Activated CD4-positive, alpha-beta T cell treated with anti-CD3 and anti-CD28 coated beads, Interleukin-2, amount 10 ng/mL, durations not matched to agents 7 days and 5 days (primary cell): ENCODE measurements at regions not wholly inside any gene's neighbourhood (a gene's known extent, or its start where the extent isn't known, plus 50 kb on each side); places are given as distances from the start of the nearest gene placed in this dataset.
"Not testable (repeated sequence)": the region's sequence is repeated elsewhere in the genome, so short reads cannot be mapped to it uniquely, and the experiment has no call there.

Experiments used
- CTCF ChIA-PET: fragments of 350-600 bp; sonication (Branson Sonifier 250); formaldehyde crosslinking; loops from one replicate; lab custom pipeline; 2021; ENCODE audit warnings: antibody characterized with exemption; lab: Charles Lee
- POLR2A ChIA-PET: fragments of 350-600 bp; sonication (Branson Sonifier 250); formaldehyde crosslinking; loops from one replicate; lab custom pipeline; 2021; ENCODE audit warnings: antibody characterized with exemption; lab: Charles Lee
- DNase-seq: peaks from one replicate; pipeline ENCODE4 v3.0.0-alpha.2; 2020
- H3K27ac Mint-ChIP-seq: one replicate; pipeline ENCODE4 v1.8.0; 2021; ENCODE audit warnings: mild to moderate bottlenecking, moderate library complexity, mixed read lengths
- H3K27me3 Mint-ChIP-seq: one replicate; pipeline ENCODE4 v1.8.0; 2021; ENCODE audit warnings: mixed read lengths
- H3K36me3 Mint-ChIP-seq: one replicate; pipeline ENCODE4 v1.8.0; 2021; ENCODE audit warnings: low read depth, mixed read lengths
- H3K4me1 Mint-ChIP-seq: one replicate; pipeline ENCODE4 v1.8.0; 2021; ENCODE audit warnings: mixed read lengths
- H3K4me3 Mint-ChIP-seq: one replicate; pipeline ENCODE4 v1.8.0; 2021; ENCODE audit warnings: mild to moderate bottlenecking, moderate library complexity, mixed read lengths
- H3K9me3 Mint-ChIP-seq: one replicate; pipeline ENCODE4 v1.8.0; 2021; ENCODE audit warnings: mixed read lengths

DNA sequence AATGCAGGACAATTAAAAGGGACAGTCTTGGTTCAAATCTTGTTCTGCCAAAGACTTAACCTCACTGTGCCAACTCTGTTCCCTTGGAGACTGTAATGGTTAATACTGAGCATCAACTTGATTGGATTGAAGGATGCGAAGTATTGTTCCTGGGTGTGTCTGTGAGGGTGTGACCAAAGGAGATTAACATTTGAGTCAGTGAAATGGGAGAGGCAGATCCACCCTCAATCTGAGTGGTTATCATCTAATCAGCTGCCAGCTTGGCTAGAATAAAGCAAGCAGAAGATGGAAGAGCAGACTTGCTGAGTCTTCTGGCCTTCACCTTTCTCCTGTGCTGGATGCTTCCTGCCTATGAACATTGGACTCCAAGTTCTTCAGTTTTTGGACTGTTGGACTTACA is 474.4 kb downstream of the CD83 start:
- ChIA-PET CTCF (interaction anchor here (0.6 kb wide), 1 partner anchor 146 kb away, joined by 3 read pairs; no protein-coding TSS in a partner anchor), POLR2A (no interaction called here)
- peaks cover 8% of the 10 kb centered on the region for H3K9me3 Mint-ChIP-seq
- no peak overlapping the region for H3K27ac Mint-ChIP-seq
- peaks cover 5% of the 10 kb centered on the region for H3K4me1 Mint-ChIP-seq
- no peak overlapping the region for H3K4me3 Mint-ChIP-seq
- no peaks in the 10 kb centered on the region for H3K27me3 Mint-ChIP-seq
- DNase-seq: no peak
- H3K36me3 Mint-ChIP-seq: no peaks in the 10 kb centered on the region

DNA sequence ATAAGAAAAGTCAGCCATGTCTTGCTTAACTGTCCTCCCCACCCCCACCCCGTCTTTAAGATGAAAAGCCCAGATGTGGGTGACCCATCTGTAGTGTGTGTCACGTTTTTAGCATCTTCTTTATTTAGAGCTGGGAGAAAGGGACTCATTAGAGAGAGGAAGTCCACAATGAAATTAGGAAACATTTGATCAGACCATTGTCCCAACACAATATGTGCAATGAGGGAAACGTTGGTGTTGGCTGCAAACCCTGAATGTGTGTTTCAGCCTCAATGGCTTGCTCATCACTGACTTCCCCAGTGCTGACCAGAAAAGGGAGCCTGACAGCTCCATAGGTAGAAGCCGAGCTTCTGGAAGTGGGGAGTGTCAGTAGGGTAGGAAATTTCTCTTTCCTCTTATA is 475.7 kb downstream of the CD83 start:
- Mint-ChIP-seq H3K9me3 (peaks cover 8% of the 10 kb centered on the region), H3K36me3 (no peaks in the 10 kb centered on the region), H3K4me3 (no peak overlapping the region), H3K4me1 (peaks cover 5% of the 10 kb centered on the region), H3K27ac (no peak overlapping the region), H3K27me3 (no peaks in the 10 kb centered on the region)
- ChIA-PET CTCF (interaction anchor here (0.6 kb wide), 1 partner anchor 643 kb away, joined by 3 read pairs; no protein-coding TSS in a partner anchor), POLR2A (no interaction called here)
- no peak for DNase-seq

DNA sequence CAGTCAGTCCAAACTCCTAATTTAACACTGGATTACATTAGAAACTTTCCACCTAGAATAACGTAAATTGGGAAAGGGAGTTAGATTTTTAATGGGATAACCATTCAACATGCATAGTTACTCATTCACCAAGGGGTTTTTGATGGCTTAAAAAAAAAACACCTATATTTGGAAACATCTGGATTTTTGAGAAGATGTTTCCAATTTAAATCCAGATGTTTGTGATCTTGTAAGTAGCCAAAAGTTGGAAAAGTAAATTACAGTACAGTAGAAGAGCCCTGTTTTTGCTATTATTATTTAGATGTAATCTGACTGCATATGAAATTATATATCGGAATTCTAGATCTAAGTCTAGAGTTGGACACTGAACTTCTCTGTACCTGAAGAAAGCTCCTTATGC is 478.2 kb downstream of the CD83 start:
- Mint-ChIP-seq H3K27ac (peak overlapping the region; percentile 31), H3K9me3 (peaks cover 12% of the 10 kb centered on the region), H3K36me3 (no peaks in the 10 kb centered on the region), H3K4me1 (peaks cover 5% of the 10 kb centered on the region), H3K4me3 (no peak overlapping the region), H3K27me3 (no peaks in the 10 kb centered on the region)
- no peak for DNase-seq
- POLR2A ChIA-PET: no interaction called here
- CTCF ChIA-PET: no interaction called here

DNA sequence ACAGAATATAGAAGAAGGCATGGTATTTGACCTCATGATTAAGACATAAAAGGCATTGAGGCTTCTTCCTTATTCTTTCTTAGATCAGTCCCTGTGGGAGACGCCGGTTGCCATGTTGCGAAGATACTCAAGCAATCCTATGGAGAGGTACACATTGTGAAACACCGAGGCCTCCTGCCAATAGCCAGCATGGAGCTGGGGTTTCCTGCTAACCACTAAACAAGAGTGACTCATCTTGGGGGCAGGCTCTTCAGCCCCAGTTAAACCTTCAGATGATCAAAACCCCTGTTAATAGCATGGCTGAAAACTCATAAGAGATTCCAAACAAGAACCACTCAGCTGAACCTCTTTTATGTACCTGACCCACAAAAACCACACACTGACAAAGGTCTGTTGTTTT is 478.8 kb downstream of the CD83 start:
- CTCF ChIA-PET: no interaction called here
- H3K27ac Mint-ChIP-seq: no peak overlapping the region
- no peak overlapping the region for H3K4me3 Mint-ChIP-seq
- POLR2A ChIA-PET: interaction anchor here (0.6 kb wide), 1 partner anchor 319 kb away, joined by 3 read pairs; no protein-coding TSS in a partner anchor
- peaks cover 12% of the 10 kb centered on the region for H3K9me3 Mint-ChIP-seq
- no peaks in the 10 kb centered on the region for H3K36me3 Mint-ChIP-seq
- H3K27me3 Mint-ChIP-seq: no peaks in the 10 kb centered on the region
- H3K4me1 Mint-ChIP-seq: peaks cover 5% of the 10 kb centered on the region
- DNase-seq: no peak

DNA sequence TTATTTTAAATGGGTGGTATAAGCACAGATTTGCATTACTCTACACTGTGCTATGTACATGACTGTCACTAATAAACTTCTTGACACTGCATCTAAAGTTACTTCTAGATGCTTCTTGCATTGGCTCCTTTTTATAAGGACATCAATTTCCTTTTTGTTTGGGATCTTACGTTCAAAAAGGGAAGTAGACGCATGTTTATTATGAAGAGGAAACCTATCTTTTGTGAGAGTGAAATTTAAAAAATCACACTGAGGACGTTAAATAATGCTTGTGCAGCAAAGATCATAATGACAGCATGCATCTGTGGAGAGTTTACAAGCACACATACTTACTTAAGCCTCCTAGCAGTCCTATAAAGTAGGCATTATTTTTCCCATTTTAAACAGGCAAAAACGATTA is 479.5 kb downstream of the CD83 start:
- no peak overlapping the region for H3K27ac Mint-ChIP-seq
- H3K27me3 Mint-ChIP-seq: no peaks in the 10 kb centered on the region
- POLR2A ChIA-PET: interaction anchor here (0.6 kb wide), 1 partner anchor 318 kb away, joined by 3 read pairs; no protein-coding TSS in a partner anchor

DNA sequence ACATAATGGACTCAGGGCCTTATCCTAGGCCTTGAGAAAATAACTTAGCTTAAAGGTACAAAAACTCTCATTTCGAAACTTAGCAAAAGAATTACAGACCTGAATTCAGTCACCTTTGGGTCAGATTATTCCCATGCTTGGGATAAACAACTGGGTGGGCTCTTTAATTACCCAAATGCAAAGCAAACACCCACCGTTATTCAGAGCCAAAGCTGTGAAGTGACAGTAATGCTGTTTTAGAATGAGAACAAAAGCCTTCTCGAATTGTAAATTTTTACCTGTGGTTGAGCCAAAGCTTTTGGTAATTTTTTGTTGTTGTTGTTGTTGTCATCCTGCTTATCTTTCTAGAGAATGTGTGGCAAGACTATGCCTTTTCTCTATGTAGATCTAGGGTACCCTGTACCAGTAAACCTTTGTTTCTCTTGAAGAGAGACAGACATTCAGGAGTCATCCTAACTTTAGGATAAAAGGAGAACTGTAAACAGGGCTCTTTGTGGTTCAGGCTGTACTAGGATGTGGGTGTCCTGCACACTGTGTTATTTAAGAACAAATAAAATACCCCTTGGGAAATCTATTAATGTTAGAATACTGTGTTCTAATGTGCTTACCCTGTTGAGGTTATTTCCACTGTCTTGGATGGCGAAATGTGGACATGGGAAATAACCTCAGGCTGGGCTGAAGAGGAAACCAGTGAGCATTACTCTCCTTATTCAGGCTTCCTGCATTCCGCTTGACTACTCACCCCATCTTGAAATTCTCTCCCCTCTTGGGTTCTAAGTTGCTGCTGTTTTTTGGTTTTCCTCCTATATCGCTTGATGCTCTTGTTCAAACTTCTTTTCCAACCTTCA is 480.7 kb downstream of the CD83 start:
- no peak for DNase-seq
- H3K4me1 Mint-ChIP-seq: peaks cover 5% of the 10 kb centered on the region
- POLR2A ChIA-PET: no interaction called here
- H3K27ac Mint-ChIP-seq: no peak overlapping the region
- CTCF ChIA-PET: no interaction called here
- H3K4me3 Mint-ChIP-seq: no peak overlapping the region
- H3K27me3 Mint-ChIP-seq: no peaks in the 10 kb centered on the region
- no peaks in the 10 kb centered on the region for H3K36me3 Mint-ChIP-seq
- peaks cover 17% of the 10 kb centered on the region for H3K9me3 Mint-ChIP-seq

More for the DNA sequence above, 479.5 kb downstream of the CD83 start:
- DNase-seq: no peak
- H3K4me1 Mint-ChIP-seq: peaks cover 5% of the 10 kb centered on the region
- no peaks in the 10 kb centered on the region for H3K36me3 Mint-ChIP-seq
- no peak overlapping the region for H3K4me3 Mint-ChIP-seq
- CTCF ChIA-PET: no interaction called here
- H3K9me3 Mint-ChIP-seq: peaks cover 12% of the 10 kb centered on the region

DNA sequence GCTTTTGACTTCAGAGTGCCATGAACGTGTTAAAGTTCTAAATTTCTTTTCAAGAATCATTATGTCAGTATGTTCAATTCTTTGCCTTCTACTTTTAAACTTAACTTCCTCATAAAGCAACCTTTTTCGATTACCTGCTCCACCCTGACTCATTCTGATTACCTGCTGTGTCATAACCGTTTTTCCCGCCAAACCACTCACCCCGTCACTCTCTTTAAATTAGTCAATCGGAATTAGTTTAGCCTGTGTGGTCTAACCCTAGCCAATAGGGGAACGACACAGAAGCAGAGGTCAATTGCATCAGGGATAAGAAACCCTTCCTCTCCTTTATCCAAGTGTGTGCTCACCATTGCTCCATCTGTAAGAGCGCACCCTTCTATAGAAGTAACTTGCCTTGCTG is 482.7 kb downstream of the CD83 start:
- DNase-seq, H3K36me3 Mint-ChIP-seq, H3K27ac Mint-ChIP-seq, H3K27me3 Mint-ChIP-seq, H3K4me1 Mint-ChIP-seq, POLR2A ChIA-PET, H3K4me3 Mint-ChIP-seq, CTCF ChIA-PET: not testable (repeated sequence)
- peaks cover 20% of the 10 kb centered on the region for H3K9me3 Mint-ChIP-seq

DNA sequence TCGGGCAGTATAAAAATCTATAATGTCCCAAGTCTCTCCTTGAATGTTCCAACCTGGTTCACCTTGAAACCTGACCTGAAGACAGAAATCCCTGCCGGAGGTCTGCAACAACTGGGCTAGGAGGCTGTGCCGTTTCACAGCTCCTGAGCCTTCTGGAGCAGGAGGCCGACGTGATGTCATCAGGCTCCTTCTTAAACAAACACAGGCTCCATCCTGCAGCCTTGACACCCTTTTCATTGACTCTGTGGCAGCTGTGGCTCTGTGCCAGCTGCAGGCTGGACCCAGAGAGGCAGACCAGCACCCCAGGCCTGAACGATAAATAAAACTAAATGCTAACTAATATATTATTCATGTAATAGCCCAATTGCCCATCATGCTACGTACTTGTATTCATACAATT is 483.9 kb downstream of the CD83 start:
- CTCF ChIA-PET: interaction anchor here (0.6 kb wide), 1 partner anchor 9 kb away, joined by 3 read pairs; no protein-coding TSS in a partner anchor
- Mint-ChIP-seq H3K27ac (no peak overlapping the region), H3K4me1 (peaks cover 2% of the 10 kb centered on the region), H3K4me3 (no peak overlapping the region), H3K27me3 (no peaks in the 10 kb centered on the region), H3K9me3 (peaks cover 24% of the 10 kb centered on the region), H3K36me3 (peaks cover 2% of the 10 kb centered on the region)
- POLR2A ChIA-PET: no interaction called here
- no peak for DNase-seq

DNA sequence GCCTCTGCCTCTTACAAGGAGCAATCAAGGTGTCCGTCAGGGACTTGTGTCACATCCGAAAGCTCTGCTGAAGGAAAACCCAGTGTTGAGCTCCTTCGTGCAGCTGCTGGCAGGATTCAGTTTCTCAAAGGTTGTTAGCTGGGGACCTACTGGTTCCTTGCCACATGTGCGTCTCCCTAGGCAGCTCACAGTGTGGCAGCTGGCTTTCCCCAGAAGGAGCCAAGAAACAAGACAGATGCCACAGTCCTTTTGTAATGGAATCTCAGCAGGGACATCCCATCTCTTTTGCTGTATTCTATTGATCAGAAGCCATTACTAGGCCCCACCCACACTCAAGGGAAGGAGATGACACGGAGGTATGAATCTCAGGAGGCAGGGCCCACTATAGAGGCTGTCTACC is 488.8 kb downstream of the CD83 start:
- Mint-ChIP-seq H3K9me3 (peaks cover 24% of the 10 kb centered on the region), H3K4me1 (no peaks in the 10 kb centered on the region), H3K27me3 (no peaks in the 10 kb centered on the region), H3K4me3 (no peak overlapping the region), H3K36me3 (peaks cover 5% of the 10 kb centered on the region), H3K27ac (no peak overlapping the region)
- ChIA-PET POLR2A (no interaction called here), CTCF (no interaction called here)
- no peak for DNase-seq

DNA sequence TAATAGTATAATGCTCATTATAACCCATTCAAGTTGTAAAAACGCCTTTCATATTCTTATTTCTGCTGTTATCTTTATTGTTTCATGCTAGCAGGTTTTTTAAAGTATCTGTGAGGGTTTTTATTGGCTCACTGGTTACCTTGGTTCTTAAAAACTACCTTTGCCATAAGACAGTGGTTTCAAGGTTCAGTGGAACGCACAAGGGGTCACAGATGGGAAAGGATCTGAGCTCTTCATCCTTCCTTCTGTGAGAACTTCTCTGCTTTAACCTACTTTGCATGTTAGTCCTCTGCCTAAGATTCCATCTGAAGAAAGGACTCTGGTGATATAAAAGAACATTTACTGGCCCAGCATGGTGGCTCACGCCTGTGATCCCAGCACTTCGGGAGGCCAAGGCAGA is 492.6 kb downstream of the CD83 start:
- CTCF ChIA-PET: interaction anchor here (1.0 kb wide), 1 partner anchor 8 kb away, joined by 3 read pairs; no protein-coding TSS in a partner anchor
- Mint-ChIP-seq H3K4me1 (peaks cover 4% of the 10 kb centered on the region), H3K27me3 (peaks cover 2% of the 10 kb centered on the region), H3K27ac (no peak overlapping the region), H3K4me3 (no peak overlapping the region), H3K36me3 (peaks cover 6% of the 10 kb centered on the region), H3K9me3 (peaks cover 23% of the 10 kb centered on the region)
- POLR2A ChIA-PET: no interaction called here
- no peak for DNase-seq

DNA sequence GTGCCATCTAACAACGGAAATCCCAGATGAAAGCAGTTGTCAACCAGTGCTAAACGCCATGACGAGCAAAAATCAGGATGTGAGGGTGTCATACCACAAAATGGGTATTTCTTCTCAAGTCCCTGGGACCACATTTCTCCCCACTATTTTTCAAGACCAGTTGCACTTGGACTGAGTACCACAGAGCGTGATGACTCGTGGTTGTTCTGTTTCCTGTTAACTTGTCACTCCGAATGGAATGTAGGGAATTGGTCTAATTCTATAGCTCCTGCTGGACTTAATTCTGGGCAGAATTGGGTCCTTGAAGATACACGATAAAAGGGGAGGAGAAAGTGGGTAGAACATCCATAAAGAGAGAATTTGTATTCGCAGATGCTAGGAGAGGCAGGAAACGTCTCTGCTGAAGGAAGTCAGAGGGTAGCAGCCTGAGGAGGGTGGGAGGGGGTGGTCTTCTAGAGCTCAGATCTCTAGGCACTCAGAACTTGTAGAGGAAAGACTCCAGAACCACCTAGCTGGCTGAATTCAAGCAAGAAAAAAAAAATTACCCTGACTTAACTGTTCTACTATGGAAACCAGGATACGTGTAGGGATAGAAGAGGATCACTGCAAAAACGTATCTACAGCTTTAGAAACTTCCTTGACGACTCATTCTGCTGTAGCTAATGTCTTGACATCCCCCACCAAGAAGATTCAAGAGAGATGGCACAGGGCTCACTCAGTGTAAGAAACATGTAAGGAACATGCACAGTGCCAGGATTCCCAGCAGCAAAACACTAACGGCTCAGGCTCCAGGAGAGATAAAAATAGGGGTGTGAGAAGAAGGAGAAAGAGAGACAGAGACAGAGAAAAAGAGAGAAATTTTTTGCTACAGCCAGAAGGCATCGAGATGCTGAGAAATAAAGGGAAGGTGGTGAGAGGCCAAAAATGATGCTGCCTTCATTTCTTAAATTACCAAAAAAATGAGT is 494.7 kb downstream of the CD83 start:
- ChIA-PET CTCF (interaction anchor here (0.7 kb wide), 1 partner anchor 464 kb away, joined by 4 read pairs; no protein-coding TSS in a partner anchor), POLR2A (no interaction called here)
- Mint-ChIP-seq H3K4me1 (peaks cover 11% of the 10 kb centered on the region), H3K27me3 (peaks cover 2% of the 10 kb centered on the region), H3K27ac (no peak overlapping the region), H3K36me3 (peaks cover 5% of the 10 kb centered on the region), H3K9me3 (peaks cover 25% of the 10 kb centered on the region), H3K4me3 (no peak overlapping the region)
- no peak for DNase-seq

DNA sequence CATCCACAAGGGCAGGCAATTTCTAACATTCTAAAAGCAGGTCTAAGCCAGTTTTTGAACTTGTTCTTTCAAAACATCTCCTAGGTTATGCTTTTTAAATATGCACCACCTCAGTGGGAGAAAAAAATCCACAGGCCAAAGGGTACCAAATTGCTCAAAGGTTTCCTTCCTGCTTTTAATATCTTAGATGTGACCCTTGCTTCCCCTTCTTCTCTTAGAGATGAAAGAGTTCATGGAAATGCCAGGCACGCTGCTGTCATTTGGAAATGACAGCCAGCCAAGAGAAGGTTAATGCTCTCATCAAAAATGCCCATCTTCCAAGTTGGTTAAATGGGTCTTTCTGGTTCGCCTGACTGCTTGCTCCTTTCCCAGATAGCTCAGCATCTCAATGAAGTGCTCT is 497.1 kb downstream of the CD83 start:
- peaks cover 25% of the 10 kb centered on the region for H3K9me3 Mint-ChIP-seq
- no peak overlapping the region for H3K4me3 Mint-ChIP-seq
- no peak for DNase-seq
- no peak overlapping the region for H3K27ac Mint-ChIP-seq
- POLR2A ChIA-PET: no interaction called here
- CTCF ChIA-PET: no interaction called here
- peaks cover 2% of the 10 kb centered on the region for H3K27me3 Mint-ChIP-seq
- H3K36me3 Mint-ChIP-seq: peaks cover 5% of the 10 kb centered on the region
- H3K4me1 Mint-ChIP-seq: peaks cover 11% of the 10 kb centered on the region
